ENCODE measurements at regions not wholly inside any gene's neighbourhood (a gene's known extent, or its start where the extent isn't known, plus 50 kb on each side); places are given as distances from the start of the nearest gene placed in this dataset.

DNA sequence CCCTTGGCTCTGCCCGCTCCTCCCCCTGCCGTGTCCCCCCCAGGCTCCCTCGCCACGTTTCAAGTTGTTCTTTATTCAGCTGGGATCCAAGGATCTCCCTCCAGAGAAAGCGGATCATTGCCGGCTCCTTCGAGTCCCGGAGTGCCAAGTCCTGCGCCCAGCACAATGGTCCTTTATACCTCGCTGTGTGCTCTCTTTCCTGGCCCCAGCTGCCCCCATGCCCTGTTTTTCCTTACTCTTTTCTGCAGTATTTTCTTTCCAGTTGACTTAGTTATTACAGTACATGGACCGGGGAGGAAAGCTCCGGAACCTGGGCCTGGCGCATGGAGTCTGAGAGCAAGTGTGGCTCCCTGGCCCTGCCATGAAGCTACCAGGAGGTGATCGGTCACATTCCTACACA is 88.1 kb upstream of the KMT2C start:
- H3K9me3 Mint-ChIP-seq (ENCODE audit: low read depth), result no peaks in the 10 kb centered on the region
- no peak for DNase-seq (ENCODE audit: low spot score, unreplicated experiment)
- H3K36me3 Mint-ChIP-seq (ENCODE audit: insufficient read depth), result no peaks in the 10 kb centered on the region
- H3K27ac Mint-ChIP-seq, result no peak overlapping the region
- TF ChIP-seq, protein P1, sequence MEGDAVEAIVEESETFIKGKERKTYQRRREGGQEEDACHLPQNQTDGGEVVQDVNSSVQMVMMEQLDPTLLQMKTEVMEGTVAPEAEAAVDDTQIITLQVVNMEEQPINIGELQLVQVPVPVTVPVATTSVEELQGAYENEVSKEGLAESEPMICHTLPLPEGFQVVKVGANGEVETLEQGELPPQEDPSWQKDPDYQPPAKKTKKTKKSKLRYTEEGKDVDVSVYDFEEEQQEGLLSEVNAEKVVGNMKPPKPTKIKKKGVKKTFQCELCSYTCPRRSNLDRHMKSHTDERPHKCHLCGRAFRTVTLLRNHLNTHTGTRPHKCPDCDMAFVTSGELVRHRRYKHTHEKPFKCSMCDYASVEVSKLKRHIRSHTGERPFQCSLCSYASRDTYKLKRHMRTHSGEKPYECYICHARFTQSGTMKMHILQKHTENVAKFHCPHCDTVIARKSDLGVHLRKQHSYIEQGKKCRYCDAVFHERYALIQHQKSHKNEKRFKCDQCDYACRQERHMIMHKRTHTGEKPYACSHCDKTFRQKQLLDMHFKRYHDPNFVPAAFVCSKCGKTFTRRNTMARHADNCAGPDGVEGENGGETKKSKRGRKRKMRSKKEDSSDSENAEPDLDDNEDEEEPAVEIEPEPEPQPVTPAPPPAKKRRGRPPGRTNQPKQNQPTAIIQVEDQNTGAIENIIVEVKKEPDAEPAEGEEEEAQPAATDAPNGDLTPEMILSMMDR (IDR thresholded peaks at IDR 0.05; ENCODE audit: unreplicated experiment), result no peak
- H3K27me3 Mint-ChIP-seq, result peaks cover 4% of the 10 kb centered on the region
- peaks cover 5% of the 10 kb centered on the region for H3K4me1 Mint-ChIP-seq (ENCODE audit: low read depth)
- H3K4me3 Mint-ChIP-seq (ENCODE audit: low read depth), result no peak overlapping the region

DNA sequence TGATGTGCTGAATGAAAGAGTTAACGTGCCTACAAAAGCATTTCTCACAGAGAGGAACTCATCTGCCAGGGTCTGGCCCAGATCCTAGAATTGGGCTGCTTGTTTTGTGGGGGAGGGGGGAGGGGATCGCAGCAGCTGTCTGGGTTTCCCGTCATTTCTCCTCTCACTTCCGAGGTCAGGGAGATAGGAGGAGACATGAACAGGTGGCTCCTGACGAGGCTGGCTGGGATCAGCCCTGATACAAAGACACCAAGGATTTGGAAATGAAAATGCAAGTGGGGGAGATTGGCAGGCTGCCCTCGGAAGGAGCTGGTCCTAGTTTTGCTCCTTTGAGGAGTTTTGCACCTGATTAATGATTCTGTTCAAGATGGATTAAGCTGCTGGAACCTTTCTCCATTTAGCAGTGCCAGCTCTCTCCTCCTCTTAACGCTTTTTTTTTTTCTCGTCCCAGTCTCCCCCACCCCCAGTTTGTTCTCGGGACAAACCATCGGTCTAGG is 86.8 kb upstream of the KMT2C start:
- Mint-ChIP-seq H3K27ac (no peak overlapping the region), H3K27me3 (peaks cover 4% of the 10 kb centered on the region), H3K4me3 (ENCODE audit: low read depth) (no peak overlapping the region), H3K4me1 (ENCODE audit: low read depth) (peaks cover 5% of the 10 kb centered on the region), H3K36me3 (ENCODE audit: insufficient read depth) (no peaks in the 10 kb centered on the region), H3K9me3 (ENCODE audit: low read depth) (no peaks in the 10 kb centered on the region)
- DNase-seq (ENCODE audit: low spot score, unreplicated experiment), result no peak
- TF ChIP-seq, protein P1 (IDR thresholded peaks at IDR 0.05; ENCODE audit: unreplicated experiment), result no peak

DNA sequence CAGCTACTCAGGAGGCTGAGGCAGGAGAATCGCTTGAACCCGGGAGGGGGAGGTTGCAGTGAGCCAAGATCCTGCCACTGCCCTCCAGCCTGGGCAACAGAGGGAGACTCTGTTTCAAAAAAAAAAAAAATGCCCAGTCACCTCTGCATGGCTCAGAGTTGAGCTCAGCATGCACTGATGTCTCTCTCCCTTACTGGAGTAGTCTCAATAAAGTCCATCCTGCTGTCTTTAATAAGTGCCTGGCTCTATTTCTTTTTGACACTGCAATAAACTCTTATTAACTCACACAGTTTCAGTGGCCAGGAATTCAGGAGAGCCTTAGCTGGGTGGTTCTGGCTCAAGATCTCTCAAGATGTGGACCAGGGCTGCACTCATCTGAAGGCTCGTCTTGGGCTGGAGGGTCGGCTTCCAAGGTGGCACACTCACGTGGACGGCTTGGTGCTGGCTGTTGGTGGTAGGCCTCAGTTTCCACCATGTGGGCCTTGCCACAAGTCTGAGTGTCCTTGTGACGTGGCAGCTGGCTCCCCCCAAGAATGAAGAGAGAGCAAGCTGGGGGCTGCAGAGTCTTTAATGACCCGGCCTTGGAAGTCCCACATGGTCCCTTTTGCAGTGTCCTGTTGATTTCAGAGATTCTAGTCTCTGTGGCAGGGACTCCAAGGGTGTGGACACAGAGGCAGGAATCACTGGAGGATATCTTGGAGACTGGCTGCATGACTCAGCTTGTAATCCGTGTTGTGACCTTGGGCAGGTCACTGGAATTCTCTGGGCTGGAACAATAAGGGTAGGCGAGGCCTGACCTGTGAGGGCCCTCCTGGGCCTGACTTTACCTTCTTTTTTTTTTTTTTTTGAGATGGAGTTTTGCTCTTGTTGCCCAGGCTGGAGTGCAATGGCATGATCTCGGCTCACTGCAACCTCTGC is 85.9 kb upstream of the KMT2C start:
- H3K4me1 Mint-ChIP-seq (ENCODE audit: low read depth), result peaks cover 5% of the 10 kb centered on the region
- H3K27ac Mint-ChIP-seq, result no peak overlapping the region
- H3K9me3 Mint-ChIP-seq (ENCODE audit: low read depth), result no peaks in the 10 kb centered on the region

DNA sequence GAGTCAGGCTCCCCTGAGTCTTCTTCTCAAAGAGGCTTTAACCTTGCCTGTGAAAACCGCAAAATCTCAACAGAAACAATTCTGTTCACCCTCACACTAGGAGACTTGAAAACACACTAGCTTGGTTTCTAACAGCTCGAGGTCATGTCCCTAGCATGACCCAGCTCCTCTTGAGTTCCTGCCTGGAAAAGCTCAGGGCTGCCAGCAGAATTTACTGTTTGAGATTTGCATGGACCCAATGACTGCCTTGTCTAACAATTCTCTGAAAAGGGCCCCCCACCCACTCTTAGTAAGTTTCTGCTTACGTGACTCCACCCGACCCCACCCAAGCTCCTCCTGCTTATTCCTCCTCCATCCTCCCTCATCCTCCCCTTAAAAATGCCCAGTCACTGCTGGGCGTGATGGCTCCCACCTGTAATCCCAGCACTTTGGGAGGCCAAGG is 85.1 kb upstream of the KMT2C start:
- Mint-ChIP-seq H3K9me3 (ENCODE audit: low read depth) (no peaks in the 10 kb centered on the region), H3K27ac (no peak overlapping the region)

More for the DNA sequence above, 85.9 kb upstream of the KMT2C start:
- no peak for DNase-seq (ENCODE audit: low spot score, unreplicated experiment)
- Mint-ChIP-seq H3K4me3 (ENCODE audit: low read depth) (no peak overlapping the region), H3K36me3 (ENCODE audit: insufficient read depth) (no peaks in the 10 kb centered on the region), H3K27me3 (peaks cover 4% of the 10 kb centered on the region)
- TF ChIP-seq, protein P1 (IDR thresholded peaks at IDR 0.05; ENCODE audit: unreplicated experiment), result no peak

DNA sequence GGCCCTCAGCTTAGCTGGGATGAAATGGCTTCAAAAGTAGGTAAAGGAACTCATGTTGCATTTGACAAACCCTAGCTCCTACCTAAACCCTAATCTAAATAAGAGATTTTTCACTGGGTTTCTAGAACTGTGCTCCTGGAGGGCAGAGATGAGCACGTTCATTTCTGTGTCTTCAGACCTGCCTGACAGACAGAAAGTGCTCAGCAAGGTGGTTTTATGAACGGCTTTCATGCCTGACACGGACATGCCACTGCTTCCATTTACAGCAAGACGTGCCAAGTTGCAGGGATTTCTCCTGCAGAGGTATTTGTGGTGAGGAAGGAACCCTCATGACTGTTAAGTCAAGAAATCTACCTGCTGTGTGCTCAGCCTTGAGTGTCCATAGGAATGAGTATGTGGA is 83.5 kb upstream of the KMT2C start:
- Mint-ChIP-seq H3K9me3 (ENCODE audit: low read depth) (no peaks in the 10 kb centered on the region), H3K27ac (no peak overlapping the region), H3K36me3 (ENCODE audit: insufficient read depth) (no peaks in the 10 kb centered on the region), H3K4me3 (ENCODE audit: low read depth) (no peak overlapping the region), H3K4me1 (ENCODE audit: low read depth) (peaks cover 5% of the 10 kb centered on the region), H3K27me3 (peaks cover 4% of the 10 kb centered on the region)
- no peak for DNase-seq (ENCODE audit: low spot score, unreplicated experiment)
- TF ChIP-seq, protein P1 (IDR thresholded peaks at IDR 0.05; ENCODE audit: unreplicated experiment), result no peak

More for the DNA sequence above, 85.1 kb upstream of the KMT2C start:
- Mint-ChIP-seq H3K4me3 (ENCODE audit: low read depth) (no peak overlapping the region), H3K36me3 (ENCODE audit: insufficient read depth) (no peaks in the 10 kb centered on the region), H3K27me3 (peaks cover 4% of the 10 kb centered on the region), H3K4me1 (ENCODE audit: low read depth) (peaks cover 5% of the 10 kb centered on the region)
- TF ChIP-seq, protein P1 (IDR thresholded peaks at IDR 0.05; ENCODE audit: unreplicated experiment), result no peak
- DNase-seq (ENCODE audit: low spot score, unreplicated experiment), result no peak

Data from progenitor cell of endocrine pancreas (in vitro differentiated cells).